NOMO-1 (cell line): ENCODE measurements at regions not wholly inside any gene's neighbourhood (a gene's known extent, or its start where the extent isn't known, plus 50 kb on each side); places are given as distances from the start of the nearest gene placed in this dataset.

ENCODE experiments used
- DNase-seq, 2 experiments: peaks; one replicate each; lab custom pipeline; 2025; ENCODE audit not compliant: unreplicated experiment in 2 of 2; lab: John Stamatoyannopoulos, UW

- DNase-seq: no peak
Observed at GRCh38 chr2:226247289-226248275, 552.0 kb downstream of the IRS1 start.

DNA sequence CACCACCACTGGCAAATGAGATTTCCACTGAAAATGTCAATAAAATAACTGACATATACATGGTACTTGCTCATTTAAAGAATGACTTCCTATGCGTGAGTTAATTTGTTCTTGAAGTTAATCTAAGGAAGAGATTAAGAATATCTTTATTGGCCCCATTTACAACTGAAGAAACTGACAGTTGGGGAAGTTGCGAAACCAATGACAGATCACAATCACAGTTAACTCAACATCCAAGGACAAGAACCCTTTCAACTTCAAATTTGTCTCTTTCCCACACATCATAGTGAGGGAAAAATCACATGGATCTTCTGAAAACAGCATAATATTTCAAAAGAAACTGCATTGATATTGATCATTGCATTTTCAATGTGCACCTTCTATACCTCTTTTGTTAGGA is 565.4 kb downstream of the IRS1 start:
- DNase-seq: no peak

- DNase-seq: no peak
Observed at GRCh38 chr2:226233388-226233787, 566.2 kb downstream of the IRS1 start.

DNA sequence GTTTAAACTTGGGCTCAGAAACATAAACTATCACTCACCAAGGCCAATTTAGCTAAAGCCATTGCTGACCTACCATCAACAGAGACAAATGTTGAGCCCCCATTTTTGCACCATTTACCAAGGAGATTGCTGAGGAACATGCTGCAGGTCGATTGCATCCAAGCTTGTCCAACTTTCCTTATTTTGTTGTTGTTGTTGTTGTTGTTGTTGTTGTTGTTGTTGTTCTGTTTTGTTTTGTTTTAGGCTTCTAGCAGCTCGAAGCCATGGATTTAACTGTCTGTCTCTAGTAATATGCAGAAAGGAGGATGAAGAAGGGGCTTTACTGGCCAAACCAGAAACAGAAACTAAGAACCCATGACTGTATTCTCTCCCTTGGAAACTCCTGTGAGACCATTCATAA is 571.5 kb downstream of the IRS1 start:
- no peak for DNase-seq

- no peak for DNase-seq
Observed at GRCh38 chr2:226227341-226227740, 572.3 kb downstream of the IRS1 start.

DNA sequence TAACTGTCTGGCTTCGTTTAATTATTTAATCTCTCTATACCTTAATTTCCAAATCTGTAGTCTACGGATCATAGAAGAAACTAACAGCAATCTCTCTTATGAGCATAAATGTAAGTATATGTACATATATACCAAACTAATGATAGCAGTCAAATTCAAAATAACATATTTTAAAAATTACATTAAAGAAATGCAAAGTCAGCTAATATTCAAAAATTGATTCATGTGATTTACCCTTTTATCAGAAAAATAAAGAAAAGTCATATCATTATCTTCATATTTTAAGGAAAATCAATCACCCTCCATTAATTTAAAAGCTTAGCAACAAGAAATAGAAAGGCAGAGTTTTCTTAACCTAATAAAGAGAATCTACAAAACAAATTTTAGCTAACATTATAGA is 575.9 kb downstream of the IRS1 start:
- DNase-seq: no peak

GRCh38 chr2:226220511-226220910 is 579.1 kb downstream of the IRS1 start:
- no peak for DNase-seq

DNA sequence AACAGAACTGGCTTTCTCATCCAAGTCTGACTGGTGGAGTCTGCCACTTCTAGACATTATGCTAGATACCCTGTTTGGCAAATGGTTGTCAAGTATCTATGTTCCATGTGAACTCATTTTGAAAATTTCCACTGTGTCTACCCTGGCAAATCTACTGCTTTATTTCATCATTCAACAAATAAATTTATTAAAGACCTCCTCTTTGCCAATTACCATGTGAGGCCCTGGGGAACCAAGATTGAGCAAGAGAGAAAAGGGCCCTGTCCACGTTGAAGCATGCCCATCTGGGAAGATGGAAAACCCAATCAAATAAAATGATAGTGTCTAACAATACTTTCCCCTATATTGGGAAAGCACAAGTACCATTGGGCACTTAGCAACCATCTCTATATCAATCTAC is 582.4 kb downstream of the IRS1 start:
- no peak for DNase-seq

DNA sequence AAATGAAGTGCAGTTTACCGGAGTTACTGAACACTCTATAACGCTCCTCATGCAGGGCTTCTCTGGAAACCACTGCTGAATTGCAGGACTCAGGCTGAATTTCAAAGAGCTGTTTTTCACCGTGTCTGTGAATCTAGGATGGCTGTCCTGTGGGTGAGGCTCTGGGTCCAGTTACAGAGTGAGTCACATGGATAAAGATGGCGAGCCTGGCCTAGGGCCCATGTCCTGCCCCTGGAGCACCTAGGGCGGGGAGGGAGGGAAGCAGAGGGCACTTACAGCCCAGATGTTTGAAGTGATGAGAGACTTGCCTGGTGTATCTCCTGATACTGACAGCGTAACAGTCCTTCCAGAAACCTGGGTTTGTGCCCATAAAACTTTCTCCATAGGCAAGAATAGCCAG is 583.0 kb downstream of the IRS1 start:
- no peak for DNase-seq

GRCh38 chr2:226215902-226216503 is 583.6 kb downstream of the IRS1 start:
- peak; percentile 30 to 40 for DNase-seq

DNA sequence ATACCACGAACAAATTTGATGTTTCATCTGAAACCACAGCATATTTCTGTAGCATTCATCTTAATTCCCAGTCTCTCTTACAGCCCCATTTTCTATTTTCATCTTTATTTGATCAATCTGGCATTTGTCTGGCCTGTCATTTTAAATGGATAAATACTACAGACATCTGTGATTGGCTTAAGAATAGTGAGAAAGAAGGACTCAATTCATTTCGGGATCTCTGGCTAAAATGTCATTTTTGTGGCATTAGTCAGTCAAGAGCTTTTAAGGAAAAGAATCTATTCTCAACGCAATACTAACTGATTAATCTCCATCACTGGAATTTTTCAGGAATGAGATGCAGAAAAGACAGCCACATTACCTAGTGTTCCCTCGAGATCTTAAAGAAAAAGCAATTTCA is 585.9 kb downstream of the IRS1 start:
- no peak for DNase-seq

- no peak for DNase-seq
Observed at GRCh38 chr2:226211439-226211838, 588.2 kb downstream of the IRS1 start.

- no peak for DNase-seq
Observed at GRCh38 chr2:226208726-226209125, 590.9 kb downstream of the IRS1 start.

DNA sequence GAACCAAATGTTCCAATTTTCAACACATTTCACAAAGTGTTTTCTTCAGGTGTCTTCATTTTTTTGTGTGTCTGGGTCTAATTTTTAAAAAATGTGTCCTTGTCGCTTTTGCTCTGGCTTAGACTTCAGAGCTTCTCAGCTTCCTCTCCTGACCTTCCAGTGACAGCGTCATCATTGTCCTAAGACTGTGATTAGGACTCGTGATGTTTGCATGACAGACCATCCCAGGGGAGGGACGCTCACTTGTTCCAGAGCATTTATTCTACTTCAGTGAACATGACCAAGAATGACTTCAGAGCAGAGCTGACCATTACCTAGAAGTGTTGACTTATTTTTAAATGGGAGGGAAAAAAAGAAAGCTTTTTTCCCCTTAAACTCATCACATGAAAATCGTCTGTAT is 591.9 kb downstream of the IRS1 start:
- no peak for DNase-seq

GRCh38 chr2:226199555-226199954 is 600.1 kb downstream of the IRS1 start:
- DNase-seq: no peak

GRCh38 chr2:226198956-226199355 is 600.7 kb downstream of the IRS1 start:
- no peak for DNase-seq

DNA sequence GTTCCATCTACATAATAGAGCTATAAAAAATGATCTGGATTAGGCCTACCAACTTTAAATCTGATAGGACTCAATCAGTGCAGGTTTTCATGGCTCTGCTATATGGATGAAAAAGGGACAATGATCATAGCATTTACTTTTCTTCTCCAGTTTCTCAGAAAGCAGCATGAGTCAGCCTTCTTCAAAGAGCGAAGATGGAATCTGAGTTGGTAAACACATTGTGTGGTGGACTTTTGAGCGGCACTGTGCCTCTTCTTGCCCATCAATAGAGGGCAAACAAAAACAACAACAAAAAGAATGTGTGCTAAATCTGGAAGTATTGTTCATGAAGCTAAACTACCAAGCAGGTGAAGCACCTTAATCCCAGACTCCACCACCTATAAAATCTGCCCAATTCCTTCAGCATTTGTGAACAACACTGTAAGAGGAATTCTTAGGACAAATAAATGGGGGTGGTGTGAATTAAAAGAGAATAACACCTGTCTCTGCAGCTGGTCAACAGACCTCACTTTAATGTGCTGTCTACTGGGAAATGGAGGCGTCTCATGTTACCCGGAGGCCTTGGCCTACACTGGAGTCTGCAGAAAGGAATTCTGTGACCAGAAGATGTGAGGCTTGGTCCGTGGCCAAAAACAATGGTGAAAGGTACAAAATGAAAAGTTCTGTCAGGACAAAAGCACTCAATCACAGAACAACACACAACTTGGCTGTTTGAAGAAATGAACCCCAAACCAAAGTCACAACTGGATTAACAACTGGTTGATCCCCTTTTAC is 609.0 kb downstream of the IRS1 start:
- DNase-seq: no peak

GRCh38 chr2:226189061-226189460 is 610.6 kb downstream of the IRS1 start:
- DNase-seq: no peak

GRCh38 chr2:226187616-226188015 is 612.0 kb downstream of the IRS1 start:
- DNase-seq: no peak

GRCh38 chr2:226187156-226187555 is 612.5 kb downstream of the IRS1 start:
- no peak for DNase-seq

DNA sequence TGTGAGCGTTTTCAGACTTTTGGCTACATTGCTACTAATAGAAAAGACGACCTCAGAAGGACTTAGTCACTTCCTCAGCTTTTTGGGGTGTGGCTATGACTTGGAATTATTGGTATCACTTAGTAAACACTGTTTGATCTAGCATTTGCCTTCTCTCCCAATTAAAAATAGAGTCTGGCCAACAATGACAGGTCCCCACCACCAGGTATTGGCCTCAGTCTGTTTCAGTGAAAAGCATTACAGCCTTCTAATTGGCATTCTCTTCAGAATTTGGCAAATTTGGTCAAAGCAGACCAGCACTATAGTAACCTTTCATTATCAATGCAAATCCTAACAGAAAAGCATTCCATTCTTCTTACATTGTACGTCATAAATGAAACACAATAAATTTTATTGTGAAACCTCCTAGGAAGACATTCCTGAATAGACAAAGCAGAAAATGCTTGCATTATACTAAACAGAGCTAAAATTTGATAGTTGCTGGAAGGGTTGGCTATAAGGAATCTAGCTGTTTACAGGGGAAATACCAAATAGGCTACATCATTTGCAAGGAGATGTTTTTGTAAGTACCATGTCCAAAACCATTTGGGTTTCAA is 613.9 kb downstream of the IRS1 start:
- peak; percentile 3 to 10 for DNase-seq
